ENCODE measurements at regions not wholly inside any gene's neighbourhood (a gene's known extent, or its start where the extent isn't known, plus 50 kb on each side); places are given as distances from the start of the nearest gene placed in this dataset.

DNA sequence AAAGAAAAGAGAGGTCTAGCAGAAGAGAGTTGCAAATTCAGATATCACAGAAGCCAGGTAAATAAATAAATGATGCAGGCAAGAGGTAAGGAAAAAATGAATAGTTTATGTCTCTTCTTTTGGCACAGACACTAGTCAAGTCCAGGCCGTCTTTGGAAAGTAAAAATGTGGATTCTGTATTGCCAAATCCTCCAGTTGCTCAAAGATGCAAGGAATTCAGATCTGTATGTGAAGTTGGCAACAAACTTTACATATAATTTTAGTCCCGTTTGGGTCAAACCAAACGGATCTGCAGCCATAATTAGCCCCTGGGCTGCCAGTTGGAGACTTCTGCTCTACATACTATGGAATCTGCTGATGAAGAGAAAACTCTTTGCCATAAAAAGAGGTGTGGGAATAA, 200.5 kb upstream of the RND3 start:
- TF ChIP-seq EP300 (IDR thresholded peaks at IDR 0.05; ENCODE audit: borderline replicate concordance): no peak
- TF ChIP-seq, protein P1, sequence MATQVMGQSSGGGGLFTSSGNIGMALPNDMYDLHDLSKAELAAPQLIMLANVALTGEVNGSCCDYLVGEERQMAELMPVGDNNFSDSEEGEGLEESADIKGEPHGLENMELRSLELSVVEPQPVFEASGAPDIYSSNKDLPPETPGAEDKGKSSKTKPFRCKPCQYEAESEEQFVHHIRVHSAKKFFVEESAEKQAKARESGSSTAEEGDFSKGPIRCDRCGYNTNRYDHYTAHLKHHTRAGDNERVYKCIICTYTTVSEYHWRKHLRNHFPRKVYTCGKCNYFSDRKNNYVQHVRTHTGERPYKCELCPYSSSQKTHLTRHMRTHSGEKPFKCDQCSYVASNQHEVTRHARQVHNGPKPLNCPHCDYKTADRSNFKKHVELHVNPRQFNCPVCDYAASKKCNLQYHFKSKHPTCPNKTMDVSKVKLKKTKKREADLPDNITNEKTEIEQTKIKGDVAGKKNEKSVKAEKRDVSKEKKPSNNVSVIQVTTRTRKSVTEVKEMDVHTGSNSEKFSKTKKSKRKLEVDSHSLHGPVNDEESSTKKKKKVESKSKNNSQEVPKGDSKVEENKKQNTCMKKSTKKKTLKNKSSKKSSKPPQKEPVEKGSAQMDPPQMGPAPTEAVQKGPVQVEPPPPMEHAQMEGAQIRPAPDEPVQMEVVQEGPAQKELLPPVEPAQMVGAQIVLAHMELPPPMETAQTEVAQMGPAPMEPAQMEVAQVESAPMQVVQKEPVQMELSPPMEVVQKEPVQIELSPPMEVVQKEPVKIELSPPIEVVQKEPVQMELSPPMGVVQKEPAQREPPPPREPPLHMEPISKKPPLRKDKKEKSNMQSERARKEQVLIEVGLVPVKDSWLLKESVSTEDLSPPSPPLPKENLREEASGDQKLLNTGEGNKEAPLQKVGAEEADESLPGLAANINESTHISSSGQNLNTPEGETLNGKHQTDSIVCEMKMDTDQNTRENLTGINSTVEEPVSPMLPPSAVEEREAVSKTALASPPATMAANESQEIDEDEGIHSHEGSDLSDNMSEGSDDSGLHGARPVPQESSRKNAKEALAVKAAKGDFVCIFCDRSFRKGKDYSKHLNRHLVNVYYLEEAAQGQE (IDR thresholded peaks at IDR 0.05; ENCODE audit: low read depth): no peak
- no peak for TF ChIP-seq YY1 (IDR thresholded peaks at IDR 0.05; ENCODE audit: low read depth)
- no peak for TF ChIP-seq CEBPB (IDR thresholded peaks at IDR 0.05)
- TF ChIP-seq, protein P2, sequence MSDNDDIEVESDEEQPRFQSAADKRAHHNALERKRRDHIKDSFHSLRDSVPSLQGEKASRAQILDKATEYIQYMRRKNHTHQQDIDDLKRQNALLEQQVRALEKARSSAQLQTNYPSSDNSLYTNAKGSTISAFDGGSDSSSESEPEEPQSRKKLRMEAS (IDR thresholded peaks at IDR 0.05): no peak
- TF ChIP-seq TEAD4 (IDR thresholded peaks at IDR 0.05): no peak
- no peak for TF ChIP-seq ZBTB7A (IDR thresholded peaks at IDR 0.05; ENCODE audit: low read depth)
- TF ChIP-seq RAD21 (IDR thresholded peaks at IDR 0.05; ENCODE audit: low read depth): no peak
- no peak for TF ChIP-seq CREB1 (IDR thresholded peaks at IDR 0.05; ENCODE audit: low read depth)
- TF ChIP-seq FOXM1 (IDR thresholded peaks at IDR 0.05; ENCODE audit: borderline replicate concordance, low read depth): no peak
- no peak for TF ChIP-seq NFIC (IDR thresholded peaks at IDR 0.05)
